Uterus (tissue), 2 donors: ENCODE measurements at regions not wholly inside any gene's neighbourhood (a gene's known extent, or its start where the extent isn't known, plus 50 kb on each side); places are given as distances from the start of the nearest gene placed in this dataset.

ENCODE experiments used
- POLR2A ChIP-seq, 2 donors: fragments of 450-650 bp; IDR thresholded peaks; one replicate each; pipeline ENCODE4 v1.6.1; 2016; ENCODE audit warnings: antibody characterized with exemption in 2 of 2, mild to moderate bottlenecking in 1 of 2, moderate library complexity in 1 of 2
- TF ChIP-seq, protein P1 (sequence below), 4 experiments: fragments of 200-600 bp in 2 of 4; fragments of 450-650 bp in 2 of 4; sonication (generic) in 2 of 4; IDR thresholded peaks; one replicate each; pipeline ENCODE4 v1.5.1; 2016 to 2019; ENCODE audit warnings: antibody characterized with exemption in 4 of 4, mild to moderate bottlenecking in 2 of 4, moderate library complexity in 1 of 4

DNA sequence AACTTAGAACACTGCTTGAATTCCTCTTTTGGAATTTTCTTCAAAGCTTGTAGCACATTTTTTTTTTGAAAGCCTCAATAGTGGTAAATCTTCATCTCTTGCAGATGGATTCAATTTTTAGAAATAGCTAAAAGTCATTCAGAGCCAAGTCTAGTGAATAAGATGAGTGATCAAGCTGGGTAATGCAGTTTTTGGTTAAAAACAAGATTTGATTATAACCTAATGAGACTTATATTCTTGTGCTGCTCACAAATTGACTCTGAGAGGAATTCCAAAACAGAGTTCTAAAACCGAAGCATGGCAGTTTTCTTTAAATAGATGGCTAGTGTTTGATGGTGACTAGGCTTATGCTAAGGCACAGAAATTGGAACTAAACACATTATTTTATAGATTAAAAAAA, 2072.6 kb upstream of the CELF4 start:
- TF ChIP-seq, protein P1, sequence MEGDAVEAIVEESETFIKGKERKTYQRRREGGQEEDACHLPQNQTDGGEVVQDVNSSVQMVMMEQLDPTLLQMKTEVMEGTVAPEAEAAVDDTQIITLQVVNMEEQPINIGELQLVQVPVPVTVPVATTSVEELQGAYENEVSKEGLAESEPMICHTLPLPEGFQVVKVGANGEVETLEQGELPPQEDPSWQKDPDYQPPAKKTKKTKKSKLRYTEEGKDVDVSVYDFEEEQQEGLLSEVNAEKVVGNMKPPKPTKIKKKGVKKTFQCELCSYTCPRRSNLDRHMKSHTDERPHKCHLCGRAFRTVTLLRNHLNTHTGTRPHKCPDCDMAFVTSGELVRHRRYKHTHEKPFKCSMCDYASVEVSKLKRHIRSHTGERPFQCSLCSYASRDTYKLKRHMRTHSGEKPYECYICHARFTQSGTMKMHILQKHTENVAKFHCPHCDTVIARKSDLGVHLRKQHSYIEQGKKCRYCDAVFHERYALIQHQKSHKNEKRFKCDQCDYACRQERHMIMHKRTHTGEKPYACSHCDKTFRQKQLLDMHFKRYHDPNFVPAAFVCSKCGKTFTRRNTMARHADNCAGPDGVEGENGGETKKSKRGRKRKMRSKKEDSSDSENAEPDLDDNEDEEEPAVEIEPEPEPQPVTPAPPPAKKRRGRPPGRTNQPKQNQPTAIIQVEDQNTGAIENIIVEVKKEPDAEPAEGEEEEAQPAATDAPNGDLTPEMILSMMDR (IDR thresholded peaks at IDR 0.05) = no peak
- TF ChIP-seq POLR2A (IDR thresholded peaks at IDR 0.05) = no peak
